SK-N-SH (cell line): ENCODE measurements at regions not wholly inside any gene's neighbourhood (a gene's known extent, or its start where the extent isn't known, plus 50 kb on each side); places are given as distances from the start of the nearest gene placed in this dataset.

Experiments used
- EP300 ChIP-seq, 2 experiments: IDR thresholded peaks; 2 replicates each; pipeline versions ENCODE4 v1.4.0 to v1.6.1; 2012; ENCODE audit warnings: borderline replicate concordance in 1 of 2, low read depth in 1 of 2, low read length in 1 of 2
- EZH2phosphoT487 ChIP-seq: fragments of 200-600 bp; sonication (generic); IDR thresholded peaks from 2 replicates; pipeline ENCODE4 v1.6.1; 2017; ENCODE audit warnings: low read depth, mixed run types, mild to moderate bottlenecking, antibody characterized with exemption, moderate library complexity, borderline replicate concordance
- FOXJ3 ChIP-seq: sonication (generic); formaldehyde crosslinking; IDR thresholded peaks from 2 replicates; pipeline ENCODE4 v1.5.1; 2020; ENCODE audit warnings: mild to moderate bottlenecking, missing genetic modification reagents
- GATA2 ChIP-seq: sonication (generic); formaldehyde crosslinking; IDR thresholded peaks from 2 replicates; pipeline ENCODE4 v1.5.0; 2020; ENCODE audit warnings: mild to moderate bottlenecking, missing genetic modification reagents
- JUND ChIP-seq: IDR thresholded peaks from 2 replicates; pipeline ENCODE4 v1.4.0; 2012
- POLR2AphosphoS5 ChIP-seq: IDR thresholded peaks from 2 replicates; pipeline ENCODE4 v1.6.1; 2012; ENCODE audit warnings: low read depth, low read length
- SMC3 ChIP-seq: IDR thresholded peaks from 2 replicates; pipeline ENCODE4 v1.6.1; 2012; ENCODE audit warnings: low read depth, low read length, improper control_type of control experiment
- TEAD4 ChIP-seq: IDR thresholded peaks from 2 replicates; pipeline ENCODE4 v1.4.0; 2012; ENCODE audit warnings: mild to moderate bottlenecking, borderline replicate concordance; ENCODE audit not compliant: insufficient read depth
- TF ChIP-seq, protein P1 (sequence below): fragments of 200-600 bp; sonication (generic); IDR thresholded peaks from 2 replicates; pipeline ENCODE4 v1.6.1; 2017; ENCODE audit warnings: antibody characterized with exemption, mild to moderate bottlenecking, moderate library complexity
- TF ChIP-seq, protein P2 (sequence below): IDR thresholded peaks from 2 replicates; pipeline ENCODE4 v1.4.0; 2012; ENCODE audit warnings: low read depth
- TF ChIP-seq, protein P3 (sequence below): IDR thresholded peaks from 2 replicates; pipeline ENCODE4 v1.4.0; 2012; ENCODE audit warnings: low read depth, borderline replicate concordance

DNA sequence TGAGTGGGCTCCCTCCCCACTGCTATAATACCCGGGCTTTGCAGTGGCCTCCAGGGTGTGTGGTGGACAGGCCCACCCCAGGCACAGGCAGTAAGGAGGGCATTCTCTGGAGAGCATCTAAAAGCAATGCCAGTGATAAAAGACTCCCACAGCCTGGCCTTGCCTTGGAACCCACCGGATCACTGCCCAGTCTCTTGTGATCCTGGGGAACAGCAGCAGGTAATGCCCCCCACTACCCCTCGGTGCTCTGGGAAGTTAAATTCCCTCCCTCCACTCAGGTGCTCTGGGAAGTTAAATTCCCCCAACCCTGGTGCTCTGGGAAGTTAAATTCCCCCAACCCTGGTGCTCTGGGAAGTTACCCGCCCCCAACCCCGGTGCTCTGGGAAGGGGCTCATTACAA is 565.2 kb downstream of the TCERG1L start:
- no peak for TF ChIP-seq POLR2AphosphoS5
- no peak for TF ChIP-seq SMC3
- TF ChIP-seq, protein P1, sequence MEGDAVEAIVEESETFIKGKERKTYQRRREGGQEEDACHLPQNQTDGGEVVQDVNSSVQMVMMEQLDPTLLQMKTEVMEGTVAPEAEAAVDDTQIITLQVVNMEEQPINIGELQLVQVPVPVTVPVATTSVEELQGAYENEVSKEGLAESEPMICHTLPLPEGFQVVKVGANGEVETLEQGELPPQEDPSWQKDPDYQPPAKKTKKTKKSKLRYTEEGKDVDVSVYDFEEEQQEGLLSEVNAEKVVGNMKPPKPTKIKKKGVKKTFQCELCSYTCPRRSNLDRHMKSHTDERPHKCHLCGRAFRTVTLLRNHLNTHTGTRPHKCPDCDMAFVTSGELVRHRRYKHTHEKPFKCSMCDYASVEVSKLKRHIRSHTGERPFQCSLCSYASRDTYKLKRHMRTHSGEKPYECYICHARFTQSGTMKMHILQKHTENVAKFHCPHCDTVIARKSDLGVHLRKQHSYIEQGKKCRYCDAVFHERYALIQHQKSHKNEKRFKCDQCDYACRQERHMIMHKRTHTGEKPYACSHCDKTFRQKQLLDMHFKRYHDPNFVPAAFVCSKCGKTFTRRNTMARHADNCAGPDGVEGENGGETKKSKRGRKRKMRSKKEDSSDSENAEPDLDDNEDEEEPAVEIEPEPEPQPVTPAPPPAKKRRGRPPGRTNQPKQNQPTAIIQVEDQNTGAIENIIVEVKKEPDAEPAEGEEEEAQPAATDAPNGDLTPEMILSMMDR = no peak
- no peak for TF ChIP-seq GATA2 (CRISPR knock-in tag)
- no peak for TF ChIP-seq EP300 (IDR thresholded peaks at IDR 0.05; ENCODE audit: borderline replicate concordance in 1 of 2, low read depth in 1 of 2, low read length in 1 of 2)
- TF ChIP-seq, protein P2, sequence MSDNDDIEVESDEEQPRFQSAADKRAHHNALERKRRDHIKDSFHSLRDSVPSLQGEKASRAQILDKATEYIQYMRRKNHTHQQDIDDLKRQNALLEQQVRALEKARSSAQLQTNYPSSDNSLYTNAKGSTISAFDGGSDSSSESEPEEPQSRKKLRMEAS = no peak
- TF ChIP-seq JUND = no peak
- no peak for TF ChIP-seq EZH2phosphoT487
- no peak for TF ChIP-seq FOXJ3 (CRISPR knock-in tag)
- TF ChIP-seq TEAD4 = no peak
- TF ChIP-seq, protein P3, sequence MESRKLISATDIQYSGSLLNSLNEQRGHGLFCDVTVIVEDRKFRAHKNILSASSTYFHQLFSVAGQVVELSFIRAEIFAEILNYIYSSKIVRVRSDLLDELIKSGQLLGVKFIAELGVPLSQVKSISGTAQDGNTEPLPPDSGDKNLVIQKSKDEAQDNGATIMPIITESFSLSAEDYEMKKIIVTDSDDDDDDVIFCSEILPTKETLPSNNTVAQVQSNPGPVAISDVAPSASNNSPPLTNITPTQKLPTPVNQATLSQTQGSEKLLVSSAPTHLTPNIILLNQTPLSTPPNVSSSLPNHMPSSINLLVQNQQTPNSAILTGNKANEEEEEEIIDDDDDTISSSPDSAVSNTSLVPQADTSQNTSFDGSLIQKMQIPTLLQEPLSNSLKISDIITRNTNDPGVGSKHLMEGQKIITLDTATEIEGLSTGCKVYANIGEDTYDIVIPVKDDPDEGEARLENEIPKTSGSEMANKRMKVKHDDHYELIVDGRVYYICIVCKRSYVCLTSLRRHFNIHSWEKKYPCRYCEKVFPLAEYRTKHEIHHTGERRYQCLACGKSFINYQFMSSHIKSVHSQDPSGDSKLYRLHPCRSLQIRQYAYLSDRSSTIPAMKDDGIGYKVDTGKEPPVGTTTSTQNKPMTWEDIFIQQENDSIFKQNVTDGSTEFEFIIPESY = no peak
